Neural progenitor cell (in vitro differentiated cells): ENCODE measurements at regions not wholly inside any gene's neighbourhood (a gene's known extent, or its start where the extent isn't known, plus 50 kb on each side); places are given as distances from the start of the nearest gene placed in this dataset.
"Not testable (repeated sequence)": the region's sequence is repeated elsewhere in the genome, so short reads cannot be mapped to it uniquely, and the experiment has no call there.

Experiments
- DNase-seq: peaks from one replicate; pipeline ENCODE4 v3.0.0-alpha.2; 2016; ENCODE audit warnings: low spot score
- H2AFZ ChIP-seq: fragments of 200-600 bp; sonication (generic); replicated peaks from 2 replicates; pipeline ENCODE4 v1.6.1; 2016; ENCODE audit warnings: antibody characterized with exemption
- H3F3A ChIP-seq: fragments of 200-600 bp; sonication (generic); 2 replicates; pipeline ENCODE4 v1.6.1; 2016; ENCODE audit warnings: antibody characterized with exemption, low read depth
- H3K27ac ChIP-seq: fragments of 200-600 bp; sonication (generic); 2 replicates; pipeline ENCODE4 v1.5.1; 2016; ENCODE audit warnings: mild to moderate bottlenecking
- H3K27me3 ChIP-seq: fragments of 200-600 bp; sonication (generic); 2 replicates; pipeline ENCODE4 v1.6.1; 2016; ENCODE audit warnings: mild to moderate bottlenecking, moderate library complexity
- H3K36me3 ChIP-seq: fragments of 200-600 bp; sonication (generic); 2 replicates; pipeline ENCODE4 v1.5.1; 2016
- H3K4me1 ChIP-seq: fragments of 200-600 bp; sonication (generic); 2 replicates; pipeline ENCODE4 v1.6.1; 2016; ENCODE audit warnings: mixed run types
- H3K4me2 ChIP-seq: fragments of 200-600 bp; sonication (generic); 2 replicates; pipeline ENCODE4 v1.6.1; 2016
- H3K4me3 ChIP-seq: fragments of 200-600 bp; sonication (generic); 2 replicates; pipeline ENCODE4 v1.5.1; 2016
- H3K79me2 ChIP-seq: fragments of 200-600 bp; sonication (generic); 2 replicates; pipeline ENCODE4 v1.6.1; 2016; ENCODE audit warnings: low read depth
- H3K9ac ChIP-seq: fragments of 200-600 bp; sonication (generic); 2 replicates; pipeline ENCODE4 v1.6.1; 2016
- H3K9me3 ChIP-seq: fragments of 200-600 bp; sonication (generic); 2 replicates; pipeline ENCODE4 v1.5.1; 2016; ENCODE audit warnings: low read depth
- H4K20me1 ChIP-seq: fragments of 200-600 bp; sonication (generic); 2 replicates; pipeline ENCODE4 v1.6.1; 2016; ENCODE audit warnings: low read depth
- H3K27ac Mint-ChIP-seq: 3 replicates; pipeline ENCODE4 v1.8.0; 2021; ENCODE audit warnings: mixed read lengths
- H3K27me3 Mint-ChIP-seq: 2 replicates; pipeline ENCODE4 v1.8.0; 2022; ENCODE audit warnings: low read depth, mild to moderate bottlenecking, inconsistent platforms, moderate library complexity, mixed read lengths; ENCODE audit not compliant: insufficient read depth
- H3K36me3 Mint-ChIP-seq: 3 replicates; pipeline ENCODE4 v1.8.0; 2021; ENCODE audit warnings: mixed read lengths
- H3K4me1 Mint-ChIP-seq: 3 replicates; pipeline ENCODE4 v1.8.0; 2021; ENCODE audit warnings: mixed read lengths
- H3K4me3 Mint-ChIP-seq: 3 replicates; pipeline ENCODE4 v1.8.0; 2021; ENCODE audit warnings: mild to moderate bottlenecking, moderate library complexity, mixed read lengths
- H3K9me3 Mint-ChIP-seq: 3 replicates; pipeline ENCODE4 v1.8.0; 2020; ENCODE audit warnings: mixed read lengths
- CTCF ChIP-seq: fragments of 200-600 bp; sonication (generic); IDR thresholded peaks from 2 replicates; pipeline ENCODE4 v1.5.1; 2017; ENCODE audit warnings: antibody characterized with exemption, mild to moderate bottlenecking

DNA sequence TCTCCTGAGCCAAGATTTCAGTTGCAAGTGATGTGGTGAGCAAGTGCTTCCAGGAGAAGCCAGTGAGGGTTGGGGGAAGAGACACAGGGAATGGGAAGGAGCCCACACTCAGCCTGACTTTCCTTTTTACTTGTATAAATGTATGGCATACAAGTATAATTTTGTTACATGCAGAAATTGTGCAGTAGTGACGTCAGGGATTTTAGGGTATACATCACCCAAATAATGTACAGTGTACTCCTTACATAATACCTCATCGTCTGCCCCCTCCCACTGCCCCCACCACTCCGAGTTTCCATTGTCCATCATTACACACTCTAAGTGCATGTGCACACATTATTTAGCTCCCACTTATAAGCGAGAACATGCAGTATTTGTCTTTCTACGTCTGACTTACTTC is 68.7 kb upstream of the GBA3 start:
- H3K36me3 ChIP-seq, H3K4me2 ChIP-seq, H3K27me3 ChIP-seq, H3K4me3 Mint-ChIP-seq, H3K27me3 Mint-ChIP-seq, H3K27ac ChIP-seq, H3K4me3 ChIP-seq, DNase-seq, H3K9me3 Mint-ChIP-seq, H3K79me2 ChIP-seq, H3K4me1 ChIP-seq, H4K20me1 ChIP-seq, H3F3A ChIP-seq, H3K9me3 ChIP-seq, H3K36me3 Mint-ChIP-seq, H3K9ac ChIP-seq, H3K27ac Mint-ChIP-seq, H2AFZ ChIP-seq: not testable (repeated sequence)
- H3K4me1 Mint-ChIP-seq: peaks cover 18% of the 10 kb centered on the region

DNA sequence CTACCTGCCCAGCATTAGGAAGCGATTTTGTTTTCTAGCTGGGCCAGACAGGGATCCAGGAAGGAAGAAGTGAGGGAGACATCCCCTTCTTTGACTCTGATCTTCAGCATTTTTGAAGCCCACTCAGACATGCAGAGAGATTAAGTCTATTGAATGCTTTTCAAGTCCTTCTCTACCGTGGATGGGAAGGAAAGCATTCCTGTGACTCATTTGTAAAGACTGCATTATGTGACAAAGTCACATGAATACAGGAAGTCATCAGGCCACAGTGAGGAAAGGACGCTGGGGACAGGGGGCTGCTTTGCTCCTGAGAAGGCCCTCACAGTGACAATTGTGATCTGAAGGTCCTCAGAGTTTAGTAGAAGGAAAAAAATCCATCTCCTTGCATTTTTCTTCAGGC is 67.4 kb upstream of the GBA3 start:
- no peak overlapping the region for H2AFZ ChIP-seq
- Mint-ChIP-seq H3K9me3 (no peaks in the 10 kb centered on the region), H3K27ac (peak overlapping the region; percentile 8), H3K36me3 (no peaks in the 10 kb centered on the region), H3K27me3 (no peaks in the 10 kb centered on the region), H3K4me1 (peaks cover 18% of the 10 kb centered on the region), H3K4me3 (no peak overlapping the region)
- DNase-seq: peak; percentile 27
- H3K27ac ChIP-seq: no peak overlapping the region
- H3K4me3 ChIP-seq: no peak overlapping the region
- no peak overlapping the region for H3K9ac ChIP-seq
- H4K20me1 ChIP-seq: no peaks in the 10 kb centered on the region
- no peak for TF ChIP-seq CTCF
- H3K79me2 ChIP-seq: no peaks in the 10 kb centered on the region
- H3K36me3 ChIP-seq: no peaks in the 10 kb centered on the region
- no peak overlapping the region for H3K4me2 ChIP-seq
- H3F3A ChIP-seq: no peaks in the 10 kb centered on the region
- peaks cover 6% of the 10 kb centered on the region for H3K4me1 ChIP-seq
- no peaks in the 10 kb centered on the region for H3K9me3 ChIP-seq
- H3K27me3 ChIP-seq: no peaks in the 10 kb centered on the region

- H3K27me3 Mint-ChIP-seq, DNase-seq, H3K9ac ChIP-seq, H3K4me1 ChIP-seq, H3K4me2 ChIP-seq, H3K9me3 Mint-ChIP-seq, H3K79me2 ChIP-seq, H3K27ac Mint-ChIP-seq, H3K27ac ChIP-seq, H3F3A ChIP-seq, H2AFZ ChIP-seq, H3K4me3 Mint-ChIP-seq, H4K20me1 ChIP-seq, H3K36me3 ChIP-seq, H3K27me3 ChIP-seq, H3K9me3 ChIP-seq, H3K4me3 ChIP-seq, H3K36me3 Mint-ChIP-seq: not testable (repeated sequence)
- H3K4me1 Mint-ChIP-seq: peaks cover 18% of the 10 kb centered on the region
Measured at GRCh38 chr4:22627851-22628250, 64.9 kb upstream of the GBA3 start.

DNA sequence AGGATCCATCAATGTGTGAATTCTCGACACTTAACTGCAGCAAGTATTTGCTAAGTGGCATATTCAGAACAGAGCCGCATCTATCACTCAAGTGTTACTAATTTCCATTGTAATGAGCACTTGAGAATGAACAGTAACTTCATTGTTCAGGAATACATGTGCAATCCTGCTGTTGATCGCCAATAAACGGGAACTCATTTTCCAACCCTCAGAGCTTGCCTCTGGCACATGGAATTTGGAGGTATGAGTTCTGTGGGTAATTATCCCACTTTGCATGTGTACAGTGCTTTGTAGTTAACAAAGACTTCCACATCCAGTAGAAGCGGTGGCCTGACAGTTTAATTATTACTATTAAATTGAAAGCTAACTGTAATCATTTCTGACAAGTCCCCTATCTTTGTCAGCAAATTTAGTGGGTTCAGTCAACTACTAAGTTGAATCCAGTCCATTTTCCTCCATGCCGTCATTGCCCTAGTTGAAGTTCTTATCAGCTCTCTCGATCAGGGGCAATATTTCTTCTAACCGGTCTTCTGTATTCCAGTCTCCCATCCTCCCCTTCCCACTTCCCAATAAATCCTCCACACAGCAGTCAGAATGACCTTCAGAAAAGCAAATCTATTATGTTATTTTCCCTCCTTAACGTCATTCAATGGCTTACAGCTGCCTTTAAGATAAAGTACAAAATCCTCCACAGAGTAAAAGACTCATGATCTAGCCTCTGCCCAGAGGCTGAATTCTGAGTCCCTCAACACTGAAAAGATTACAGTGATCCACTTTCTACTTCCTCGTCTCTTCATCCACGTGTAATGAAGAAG is 62.4 kb upstream of the GBA3 start:
- not testable (repeated sequence) for H3K9me3 Mint-ChIP-seq, H3K9ac ChIP-seq, H3F3A ChIP-seq, H3K27me3 ChIP-seq, H4K20me1 ChIP-seq, H3K4me1 ChIP-seq, H3K79me2 ChIP-seq, H3K4me2 ChIP-seq, H3K36me3 ChIP-seq, H3K4me3 Mint-ChIP-seq, DNase-seq, H3K36me3 Mint-ChIP-seq, H3K9me3 ChIP-seq, H3K4me1 Mint-ChIP-seq, H2AFZ ChIP-seq, H3K27ac Mint-ChIP-seq, H3K27me3 Mint-ChIP-seq, H3K4me3 ChIP-seq, H3K27ac ChIP-seq

DNA sequence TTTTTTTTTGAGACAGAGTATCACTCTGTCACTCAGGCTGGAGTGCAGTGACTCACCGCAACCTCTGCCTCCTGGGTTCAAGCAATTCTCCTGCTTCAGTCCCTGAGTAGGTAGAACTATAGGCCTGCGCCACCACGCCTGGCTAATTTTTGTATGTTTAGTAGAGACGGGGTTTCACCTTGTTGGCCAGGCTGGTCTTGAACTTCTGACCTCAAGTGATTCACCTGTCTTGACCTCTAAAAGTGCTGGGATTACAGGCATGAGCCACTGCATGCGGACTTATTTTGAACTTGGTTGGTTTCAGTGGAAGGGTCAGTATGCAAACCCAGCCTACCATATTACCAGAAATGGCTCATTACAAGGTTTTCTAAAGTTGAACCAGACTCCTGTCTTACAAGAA is 61.6 kb upstream of the GBA3 start:
- H3K4me3 Mint-ChIP-seq, H3K27me3 Mint-ChIP-seq, H3K36me3 Mint-ChIP-seq, H3K79me2 ChIP-seq, H3K36me3 ChIP-seq, H3K4me2 ChIP-seq, H3K9me3 ChIP-seq, H2AFZ ChIP-seq, H3K27ac ChIP-seq, H3K9me3 Mint-ChIP-seq, H3F3A ChIP-seq, DNase-seq, H3K4me3 ChIP-seq, H3K4me1 Mint-ChIP-seq, H3K4me1 ChIP-seq, H3K9ac ChIP-seq, H4K20me1 ChIP-seq, H3K27ac Mint-ChIP-seq, H3K27me3 ChIP-seq: not testable (repeated sequence)
